ENCODE measurements at regions not wholly inside any gene's neighbourhood (a gene's known extent, or its start where the extent isn't known, plus 50 kb on each side); places are given as distances from the start of the nearest gene placed in this dataset.
A peak's percentile ranks its signal among the peaks of the same experiment; 100 is the strongest.
"Not testable (repeated sequence)": the region's sequence is repeated elsewhere in the genome, so short reads cannot be mapped to it uniquely, and the experiment has no call there.

GRCh38 chr4:187118166-187118565 lies 394.5 kb upstream of the FAT1 start:
- DNase-seq (ENCODE audit: low read depth), result no peak

- DNase-seq (ENCODE audit: low read depth), result no peak
These were observed 395.0 kb upstream of the FAT1 start for GRCh38 chr4:187118602-187119120.

GRCh38 chr4:187124331-187124730 lies 400.7 kb upstream of the FAT1 start:
- DNase-seq (ENCODE audit: low read depth), result no peak

GRCh38 chr4:187125062-187125461 lies 401.4 kb upstream of the FAT1 start:
- no peak for DNase-seq (ENCODE audit: low read depth)

GRCh38 chr4:187127456-187127855 lies 403.8 kb upstream of the FAT1 start:
- peak; percentile 21 for DNase-seq (ENCODE audit: low read depth)

GRCh38 chr4:187128222-187128621 lies 404.6 kb upstream of the FAT1 start:
- peak; percentile 78 for DNase-seq (ENCODE audit: low read depth)

- peak; percentile 81 for DNase-seq (ENCODE audit: low read depth)
These were observed 405.3 kb upstream of the FAT1 start for GRCh38 chr4:187128976-187129375.

- not testable (repeated sequence) for DNase-seq (ENCODE audit: low read depth)
These were observed 408.2 kb upstream of the FAT1 start for GRCh38 chr4:187131826-187132225.

- no peak for DNase-seq (ENCODE audit: low read depth)
These were observed 412.2 kb upstream of the FAT1 start for GRCh38 chr4:187135878-187136277.

GRCh38 chr4:187139141-187139540 lies 415.5 kb upstream of the FAT1 start:
- DNase-seq (ENCODE audit: low read depth), result no peak

GRCh38 chr4:187141101-187141500 lies 417.4 kb upstream of the FAT1 start:
- DNase-seq (ENCODE audit: low read depth), result peak; percentile 24

- DNase-seq (ENCODE audit: low read depth), result no peak
These were observed 425.7 kb upstream of the FAT1 start for GRCh38 chr4:187149229-187149945.

GRCh38 chr4:187157380-187157958 lies 433.8 kb upstream of the FAT1 start:
- no peak for DNase-seq (ENCODE audit: low read depth)

- DNase-seq (ENCODE audit: low read depth), result no peak
These were observed 434.3 kb upstream of the FAT1 start for GRCh38 chr4:187158003-187158402.

GRCh38 chr4:187160486-187160885 lies 436.8 kb upstream of the FAT1 start:
- no peak for DNase-seq (ENCODE audit: low read depth)

- no peak for DNase-seq (ENCODE audit: low read depth)
These were observed 443.3 kb upstream of the FAT1 start for GRCh38 chr4:187166886-187167512.

- no peak for DNase-seq (ENCODE audit: low read depth)
These were observed 448.2 kb upstream of the FAT1 start for GRCh38 chr4:187171706-187172339.

GRCh38 chr4:187172340-187172761 lies 448.7 kb upstream of the FAT1 start:
- peak; percentile 64 for DNase-seq (ENCODE audit: low read depth)

- DNase-seq (ENCODE audit: low read depth), result no peak
These were observed 451.1 kb upstream of the FAT1 start for GRCh38 chr4:187174749-187175148.

- peak; percentile 1 for DNase-seq (ENCODE audit: low read depth)
These were observed 451.5 kb upstream of the FAT1 start for GRCh38 chr4:187175197-187175596.

GRCh38 chr4:187176261-187176910 lies 452.7 kb upstream of the FAT1 start:
- DNase-seq (ENCODE audit: low read depth), result no peak

GRCh38 chr4:187178084-187178483 lies 454.4 kb upstream of the FAT1 start:
- no peak for DNase-seq (ENCODE audit: low read depth)

Data from HT1080 (cell line).